NOMO-1 treated with dmso at 0.1 percent for 144 hours (cell line): ENCODE measurements at regions not wholly inside any gene's neighbourhood (a gene's known extent, or its start where the extent isn't known, plus 50 kb on each side); places are given as distances from the start of the nearest gene placed in this dataset.

Experiments
- DNase-seq: peaks from one replicate; lab custom pipeline; 2025; ENCODE audit not compliant: unreplicated experiment; lab: John Stamatoyannopoulos, UW

DNA sequence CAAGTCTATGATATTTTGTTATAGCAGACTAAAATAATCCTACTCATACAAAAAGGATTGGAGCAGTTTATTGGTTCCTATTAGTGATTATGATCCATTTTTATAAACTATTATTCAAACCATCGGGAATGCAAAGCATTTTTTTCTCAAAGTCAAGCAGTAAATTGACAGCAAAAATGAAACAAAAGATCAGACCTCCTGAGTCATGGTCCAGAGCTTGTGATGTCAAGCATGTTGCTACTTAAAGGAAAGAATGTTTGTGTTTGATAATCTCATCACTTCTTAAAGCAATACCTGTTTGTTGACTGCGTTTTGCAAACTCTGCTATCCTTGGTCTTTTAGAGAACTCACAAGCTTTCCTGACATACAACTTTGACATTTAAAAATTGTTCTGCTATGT, 204.4 kb downstream of the SAMD5 start:
- no peak for DNase-seq

DNA sequence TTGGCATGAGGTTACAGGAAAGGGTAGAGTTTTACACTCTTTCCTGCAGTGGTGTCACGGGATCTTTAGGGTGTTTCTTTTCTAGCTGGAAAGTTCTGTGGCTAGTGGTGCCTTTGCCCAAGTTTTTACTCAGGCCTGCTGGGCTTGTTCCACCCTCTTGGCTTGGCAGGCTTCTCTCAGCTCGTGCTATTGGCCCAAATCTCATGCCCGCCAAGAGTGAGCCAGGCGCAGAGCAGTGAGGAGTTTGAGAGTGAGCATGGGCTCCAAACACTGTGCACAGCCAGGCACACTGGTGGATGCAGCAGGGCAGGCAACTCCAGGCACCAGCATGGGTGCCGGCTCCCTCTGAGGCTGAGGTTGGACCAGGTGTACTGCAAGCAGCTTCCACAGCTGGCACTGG, 206.5 kb downstream of the SAMD5 start:
- DNase-seq: no peak

GRCh38 chr6:147716434-147716833, 207.9 kb downstream of the SAMD5 start:
- DNase-seq: no peak

DNA sequence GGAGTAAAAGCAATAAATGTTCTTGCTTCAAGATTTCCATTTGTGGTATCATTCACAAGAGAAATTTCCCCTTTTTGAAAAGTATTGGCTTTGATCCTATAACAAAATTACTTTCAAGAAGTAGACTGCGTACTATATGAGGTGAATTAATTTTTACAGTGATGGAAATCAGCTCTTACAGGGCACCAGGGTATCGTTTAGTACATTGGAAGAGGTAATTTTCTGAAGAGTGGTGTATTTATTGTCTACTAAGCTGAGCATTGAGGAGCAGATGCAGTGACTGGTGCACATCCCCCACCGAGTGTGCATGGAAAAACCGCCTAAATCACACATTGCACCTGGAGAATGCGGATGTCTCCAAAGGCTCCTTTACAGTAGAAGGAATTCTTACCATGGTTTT, 209.5 kb downstream of the SAMD5 start:
- no peak for DNase-seq

GRCh38 chr6:147722158-147722557, 213.7 kb downstream of the SAMD5 start:
- no peak for DNase-seq

DNA sequence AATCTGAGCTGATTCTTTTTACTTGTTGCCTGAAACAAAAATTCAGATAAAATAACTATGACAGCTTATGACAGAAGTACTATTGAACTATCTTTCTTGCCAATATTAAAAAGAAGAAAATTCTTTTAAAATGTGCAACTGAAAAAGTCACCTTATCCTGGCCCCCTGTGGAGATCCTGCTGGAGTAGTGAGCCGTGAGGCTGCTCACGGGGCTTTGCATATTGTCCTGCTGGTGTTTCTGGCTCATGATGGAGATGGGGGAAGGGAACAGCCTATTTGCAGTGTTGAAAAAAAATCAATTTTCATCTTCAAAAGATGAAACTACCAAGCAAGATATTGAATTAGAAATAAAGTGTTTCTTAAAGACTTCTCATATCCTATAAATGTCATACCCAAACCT, 216.0 kb downstream of the SAMD5 start:
- no peak for DNase-seq

- no peak for DNase-seq
These were observed 217.9 kb downstream of the SAMD5 start for GRCh38 chr6:147726342-147726741.

DNA sequence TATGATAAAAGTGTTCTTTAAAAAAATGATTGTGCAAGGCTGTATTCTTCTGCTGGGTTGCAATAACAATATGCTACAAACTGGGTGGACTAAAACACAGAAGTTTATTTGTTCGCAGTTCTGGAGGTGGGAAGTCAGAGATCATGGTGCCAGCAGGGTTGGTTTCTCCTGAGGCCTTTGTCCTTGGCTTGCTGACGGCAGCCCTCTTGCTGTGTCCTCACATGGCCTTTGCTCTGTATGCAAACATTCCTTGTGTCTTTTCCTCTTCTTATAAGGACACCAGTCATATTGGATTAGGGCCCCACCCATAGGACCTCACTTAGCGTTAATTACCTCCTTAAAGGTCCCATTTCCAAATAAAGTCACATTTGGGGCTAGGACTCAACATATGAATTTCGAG, 220.4 kb downstream of the SAMD5 start:
- no peak for DNase-seq

DNA sequence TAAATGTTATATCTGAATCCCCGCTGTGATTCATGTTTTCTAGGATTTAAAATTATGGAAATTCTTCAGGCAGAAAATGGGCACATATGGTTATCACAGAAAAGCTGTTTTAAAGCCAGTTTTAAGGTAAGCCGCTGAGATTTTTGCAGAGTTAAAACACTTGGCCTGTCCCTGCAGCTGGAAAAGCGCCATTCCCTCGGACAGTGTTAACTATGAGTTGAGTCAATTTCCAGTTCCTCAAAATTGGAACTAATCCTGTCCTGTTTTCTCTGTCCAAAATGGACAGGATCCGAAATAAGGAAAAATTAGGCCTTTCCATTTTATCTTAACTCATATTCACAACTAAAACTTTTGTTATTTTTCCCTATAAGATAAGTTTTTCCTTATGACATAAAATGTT, 225.2 kb downstream of the SAMD5 start:
- DNase-seq: no peak

DNA sequence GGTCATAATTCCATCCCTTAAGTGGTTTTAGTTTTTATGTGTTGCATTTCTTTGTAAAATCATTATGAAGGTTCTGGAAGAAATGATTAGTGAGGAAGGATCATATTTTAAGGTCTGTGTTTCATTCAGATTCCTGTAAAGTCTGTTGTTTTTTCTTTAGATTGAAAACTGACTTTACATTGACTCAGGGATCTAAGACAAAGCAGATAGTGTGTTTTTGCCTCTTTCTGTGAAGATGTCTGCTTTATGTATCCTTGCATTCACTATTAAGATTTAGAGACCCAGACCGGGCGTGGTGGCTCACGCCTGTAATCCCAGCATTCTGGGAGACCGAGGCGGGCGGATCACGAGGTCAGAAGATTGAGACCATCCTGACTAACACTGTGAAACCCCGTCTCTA, 225.7 kb downstream of the SAMD5 start:
- no peak for DNase-seq

DNA sequence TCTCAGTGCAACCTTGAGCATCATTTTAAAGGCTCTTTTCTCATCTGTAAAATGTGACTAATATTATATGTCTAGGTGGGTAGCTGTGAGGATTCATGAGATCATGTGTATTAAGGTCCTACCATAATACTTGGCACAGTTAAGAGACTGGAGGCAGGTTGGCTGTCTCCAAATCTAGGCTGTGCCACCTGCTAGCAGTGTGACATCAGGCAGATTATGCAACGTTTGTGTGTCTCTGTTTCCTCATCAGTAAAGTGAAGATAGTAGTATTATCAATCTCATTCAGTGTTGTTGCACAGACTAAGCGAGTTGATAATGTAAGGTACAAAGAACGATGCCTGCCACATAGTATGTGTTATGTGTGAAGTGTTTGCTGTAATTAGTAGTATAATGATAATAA, 227.4 kb downstream of the SAMD5 start:
- DNase-seq: no peak

GRCh38 chr6:147737115-147737514, 228.6 kb downstream of the SAMD5 start:
- DNase-seq: no peak

- no peak for DNase-seq
These were observed 229.6 kb downstream of the SAMD5 start for GRCh38 chr6:147738099-147738498.

DNA sequence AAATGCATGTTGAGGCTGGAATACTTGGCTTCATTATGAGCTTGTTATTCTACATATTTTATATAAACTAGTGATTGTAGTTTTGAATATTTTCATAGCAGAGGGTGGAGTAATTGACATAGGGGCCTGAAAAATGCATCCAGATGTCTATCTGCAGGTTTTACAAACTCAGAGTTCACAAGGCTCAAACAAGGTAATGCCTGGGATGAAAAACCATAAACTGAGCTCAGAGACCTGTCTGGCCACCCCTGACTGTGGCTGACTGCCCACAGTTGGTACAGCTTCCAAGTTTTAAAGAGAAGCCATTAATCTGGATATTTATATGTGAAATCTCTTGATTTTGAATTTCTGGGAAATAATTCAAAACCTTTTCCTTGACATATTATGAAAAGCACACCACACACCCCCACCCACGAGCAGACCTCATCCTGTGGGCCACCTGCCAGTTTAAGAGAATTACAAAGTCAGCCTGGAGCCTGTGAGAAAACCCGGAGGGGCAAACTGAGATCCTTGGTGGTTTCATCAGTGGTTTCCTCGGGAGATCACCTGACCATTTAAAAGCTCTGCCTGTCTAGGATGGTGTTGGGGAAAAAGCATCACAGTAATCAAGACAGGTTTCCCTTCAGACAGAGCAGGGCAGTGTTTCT, 230.1 kb downstream of the SAMD5 start:
- no peak for DNase-seq

- DNase-seq: no peak
These were observed 231.8 kb downstream of the SAMD5 start for GRCh38 chr6:147740326-147740725.

DNA sequence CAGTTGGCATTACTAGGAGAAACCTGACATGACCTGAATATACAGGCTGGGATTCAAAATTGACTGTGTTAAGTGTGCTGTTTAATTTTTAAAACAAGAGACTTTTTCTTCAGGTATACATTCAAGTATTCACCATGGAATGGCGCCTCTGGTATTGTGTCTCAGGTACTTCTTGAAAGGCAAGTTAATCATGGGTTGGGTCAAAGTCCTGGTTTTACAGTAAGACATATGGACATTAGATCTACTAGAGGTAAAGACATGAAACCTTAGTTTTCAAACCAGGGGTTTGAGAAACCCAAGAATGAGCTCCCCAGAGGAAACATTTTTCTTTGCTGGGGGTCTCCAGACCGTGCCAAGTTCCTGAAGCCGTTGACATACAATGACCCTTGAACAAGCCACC, 232.4 kb downstream of the SAMD5 start:
- no peak for DNase-seq

GRCh38 chr6:147741389-147741788, 232.9 kb downstream of the SAMD5 start:
- DNase-seq: no peak

DNA sequence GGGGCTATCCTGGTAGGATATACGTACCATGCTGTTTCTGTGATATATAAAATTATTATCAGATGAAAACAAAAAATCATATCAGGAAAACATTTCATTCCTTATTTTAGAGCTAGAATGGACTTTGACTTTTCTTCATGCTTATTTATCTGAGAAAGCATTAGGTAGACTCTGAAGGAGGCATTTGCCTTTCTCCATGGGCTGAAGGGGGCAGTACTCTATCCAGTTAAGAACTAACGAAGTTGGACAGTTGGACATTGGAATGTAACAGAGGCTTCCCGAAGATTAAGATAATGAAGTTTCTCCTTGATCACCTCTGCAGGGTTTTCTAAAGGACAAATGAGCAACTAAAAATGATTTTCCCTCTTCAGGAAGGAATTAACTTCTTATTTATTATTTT, 233.9 kb downstream of the SAMD5 start:
- no peak for DNase-seq

DNA sequence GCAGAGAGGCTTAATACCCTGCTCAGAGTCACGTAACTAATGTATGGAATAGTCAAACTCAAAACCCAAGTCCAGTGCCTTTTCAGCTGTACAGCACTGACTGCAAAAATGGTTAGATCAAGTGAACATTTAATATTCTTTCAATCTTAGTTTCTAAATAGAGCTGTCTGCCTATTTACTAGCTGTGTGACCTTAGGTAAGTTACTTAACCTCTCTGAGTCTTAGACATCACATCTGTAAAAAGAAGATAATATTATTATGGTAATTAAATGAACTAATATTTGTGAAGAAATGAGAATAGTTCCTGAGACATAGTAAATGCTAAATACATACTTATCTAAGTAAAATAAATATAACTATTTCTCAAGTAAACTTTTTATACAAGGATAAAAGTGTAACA, 235.5 kb downstream of the SAMD5 start:
- DNase-seq: no peak

- DNase-seq: no peak
These were observed 240.8 kb downstream of the SAMD5 start for GRCh38 chr6:147749331-147749730.

- no peak for DNase-seq
These were observed 241.9 kb downstream of the SAMD5 start for GRCh38 chr6:147750413-147750812.

DNA sequence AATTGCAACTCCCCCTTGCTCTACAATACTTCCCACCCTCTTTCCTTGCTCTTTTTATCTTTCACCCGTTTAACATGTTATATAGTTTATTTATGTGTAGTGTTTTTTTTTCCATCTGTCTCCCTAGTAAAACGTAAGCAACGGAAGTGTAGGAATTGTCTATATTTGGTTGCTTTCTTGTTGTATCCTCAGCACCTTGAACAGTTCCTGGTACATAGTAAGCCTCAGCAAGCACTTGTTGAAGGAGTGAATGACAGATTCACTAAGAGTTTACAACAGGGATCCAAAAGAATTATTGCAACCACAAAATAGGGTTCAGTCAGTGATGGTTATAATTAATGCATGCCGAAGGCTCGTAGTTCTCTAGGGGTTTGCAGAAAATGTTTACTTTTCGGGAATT, 242.7 kb downstream of the SAMD5 start:
- no peak for DNase-seq

- DNase-seq: no peak
These were observed 244.4 kb downstream of the SAMD5 start for GRCh38 chr6:147752689-147753403.
